DOHH2 (cell line): ENCODE measurements at regions not wholly inside any gene's neighbourhood (a gene's known extent, or its start where the extent isn't known, plus 50 kb on each side); places are given as distances from the start of the nearest gene placed in this dataset.

Experiments
- CTCF ChIP-seq: fragments of 200-600 bp; sonication (generic); IDR thresholded peaks from one replicate; pipeline ENCODE4 v1.5.1; 2014; ENCODE audit warnings: antibody characterized with exemption, mild to moderate bottlenecking, low read depth, low read length; ENCODE audit not compliant: poor library complexity, severe bottlenecking
- EZH2phosphoT487 ChIP-seq: fragments of 200-600 bp; sonication (generic); IDR thresholded peaks from 2 replicates; pipeline ENCODE4 v1.6.1; 2017; ENCODE audit warnings: borderline replicate concordance, mild to moderate bottlenecking, antibody characterized with exemption, low read length, moderate library complexity, mixed read lengths

- TF ChIP-seq CTCF = no peak
- no peak for TF ChIP-seq EZH2phosphoT487
Measured at GRCh38 chr21:18677632-18678031, 274.0 kb upstream of the TMPRSS15 start.
